Neural cell (in vitro differentiated cells): ENCODE measurements at regions not wholly inside any gene's neighbourhood (a gene's known extent, or its start where the extent isn't known, plus 50 kb on each side); places are given as distances from the start of the nearest gene placed in this dataset.

Source experiments
- H2AFZ ChIP-seq: fragments of 200-600, 300-800 bp; sonication (generic), shearing (Covaris generic); 2 replicates; pipeline ENCODE4 v1.6.0; 2014; ENCODE audit warnings: low read depth, mild to moderate bottlenecking, antibody characterized with exemption, low read length, moderate library complexity
- H3F3A ChIP-seq: fragments of 200-600 bp; shearing (Covaris generic); 2 replicates; pipeline ENCODE4 v1.6.1; 2016; ENCODE audit warnings: mild to moderate bottlenecking, moderate library complexity, mixed read lengths, antibody characterized with exemption, low read length; ENCODE audit not compliant: insufficient read depth, poor library complexity, severe bottlenecking
- H3K27ac ChIP-seq: fragments of 200-600, 300-800 bp; sonication (generic), shearing (Covaris generic); 2 replicates; pipeline ENCODE4 v1.5.1; 2014; ENCODE audit warnings: mild to moderate bottlenecking, low read length, moderate library complexity
- H3K27me3 ChIP-seq: fragments of 300-800, 200-600 bp; sonication (generic), shearing (Covaris generic); 2 replicates; pipeline ENCODE4 v1.6.0; 2014; ENCODE audit warnings: mild to moderate bottlenecking, low read depth, low read length, moderate library complexity; ENCODE audit not compliant: insufficient read depth
- H3K36me3 ChIP-seq: fragments of 300-800, 200-600 bp; sonication (generic), shearing (Covaris generic); 2 replicates; pipeline ENCODE4 v1.5.1; 2014; ENCODE audit warnings: mild to moderate bottlenecking, antibody characterized with exemption, low read length, moderate library complexity; ENCODE audit not compliant: insufficient read depth
- H3K4me2 ChIP-seq: fragments of 300-800, 200-600 bp; sonication (generic), shearing (Covaris generic); 2 replicates; pipeline ENCODE4 v1.6.0; 2014; ENCODE audit warnings: mild to moderate bottlenecking, low read length
- H3K4me3 ChIP-seq: fragments of 300-800, 200-600 bp; sonication (generic), shearing (Covaris generic); 2 replicates; pipeline ENCODE4 v1.5.1; 2014; ENCODE audit warnings: mild to moderate bottlenecking, low read length, moderate library complexity
- H3K79me2 ChIP-seq: fragments of 200-600 bp; shearing (Covaris generic); replicated peaks from 2 replicates; pipeline ENCODE4 v1.6.0; 2014; ENCODE audit warnings: mild to moderate bottlenecking, low read length, moderate library complexity; ENCODE audit not compliant: insufficient read depth
- H3K9ac ChIP-seq: fragments of 300-800, 200-600 bp; sonication (generic), shearing (Covaris generic); 2 replicates; pipeline ENCODE4 v1.6.1; 2016; ENCODE audit warnings: mild to moderate bottlenecking, low read length, mixed read lengths
- H3K9me2 ChIP-seq: fragments of 200-600 bp; shearing (Covaris generic); 2 replicates; pipeline ENCODE4 v1.6.1; 2016; ENCODE audit warnings: mild to moderate bottlenecking, low read length, mixed read lengths; ENCODE audit not compliant: insufficient read depth
- H3K9me3 ChIP-seq: fragments of 200-600, 300-800 bp; sonication (generic), shearing (Covaris generic); 2 replicates; pipeline ENCODE4 v1.6.1; 2016; ENCODE audit warnings: mild to moderate bottlenecking, mixed run types, low read length, moderate library complexity, mixed read lengths
- H4K20me1 ChIP-seq: fragments of 200-600 bp; shearing (Covaris generic); 2 replicates; pipeline ENCODE4 v1.6.1; 2016; ENCODE audit warnings: mild to moderate bottlenecking, mixed run types; ENCODE audit not compliant: insufficient read depth
- CTCF ChIP-seq: fragments of 450-650 bp; IDR thresholded peaks from 2 replicates; pipeline ENCODE4 v1.5.1; 2014; ENCODE audit warnings: antibody characterized with exemption, mild to moderate bottlenecking, moderate library complexity; ENCODE audit not compliant: poor library complexity, severe bottlenecking
- EP300 ChIP-seq: fragments of 450-650 bp; conservative IDR thresholded peaks from 2 replicates; pipeline ENCODE4 v1.6.1; 2014; ENCODE audit warnings: antibody characterized with exemption, mild to moderate bottlenecking, moderate library complexity; ENCODE audit not compliant: poor library complexity, severe bottlenecking
- EZH2 ChIP-seq: fragments of 200-600, 300-800 bp; shearing (Covaris generic), sonication (generic); IDR thresholded peaks from 2 replicates; pipeline ENCODE4 v1.6.1; 2014; ENCODE audit warnings: antibody characterized with exemption, low read length, borderline replicate concordance, mild to moderate bottlenecking; ENCODE audit not compliant: insufficient read depth, poor library complexity, severe bottlenecking
- MXI1 ChIP-seq: fragments of 450-650 bp; conservative IDR thresholded peaks from 2 replicates; pipeline ENCODE4 v1.6.1; 2014; ENCODE audit warnings: antibody characterized with exemption, mild to moderate bottlenecking; ENCODE audit not compliant: poor library complexity, severe bottlenecking
- POLR2AphosphoS5 ChIP-seq: IDR thresholded peaks from 2 replicates; pipeline ENCODE4 v1.6.1; 2012
- RAD21 ChIP-seq: fragments of 450-650 bp; conservative IDR thresholded peaks from 2 replicates; pipeline ENCODE4 v1.6.1; 2014; ENCODE audit warnings: antibody characterized with exemption, mild to moderate bottlenecking, moderate library complexity
- REST ChIP-seq: IDR thresholded peaks from 2 replicates; pipeline ENCODE4 v1.6.1; 2012; ENCODE audit warnings: borderline replicate concordance
- SMC3 ChIP-seq: fragments of 450-650 bp; conservative IDR thresholded peaks from 2 replicates; pipeline ENCODE4 v1.6.1; 2014; ENCODE audit warnings: antibody characterized with exemption, mild to moderate bottlenecking, moderate library complexity; ENCODE audit not compliant: poor library complexity
- TAF1 ChIP-seq: IDR thresholded peaks from 2 replicates; pipeline ENCODE4 v1.6.1; 2012; ENCODE audit warnings: low read depth

- Histone ChIP-seq H3K9me2 (no peaks in the 10 kb centered on the region), H3K36me3 (no peaks in the 10 kb centered on the region), H3K27ac (no peak overlapping the region), H4K20me1 (no peaks in the 10 kb centered on the region), H3F3A (no peaks in the 10 kb centered on the region), H3K9me3 (no peaks in the 10 kb centered on the region), H3K79me2 (no peaks in the 10 kb centered on the region), H3K9ac (no peak overlapping the region), H2AFZ (no peak overlapping the region), H3K4me2 (no peak overlapping the region), H3K27me3 (no peaks in the 10 kb centered on the region), H3K4me3 (no peak overlapping the region)
- TF ChIP-seq SMC3, result no peak
- no peak for TF ChIP-seq RAD21
- no peak for TF ChIP-seq EZH2
- no peak for TF ChIP-seq EP300
- TF ChIP-seq CTCF, result no peak
- no peak for TF ChIP-seq TAF1
- no peak for TF ChIP-seq MXI1
- no peak for TF ChIP-seq REST
- TF ChIP-seq POLR2AphosphoS5, result no peak
Measured at GRCh38 chr1:185546029-185546428, 188.2 kb upstream of the HMCN1 start.

GRCh38 chr1:185541871-185542301 is 192.3 kb upstream of the HMCN1 start:
- Histone ChIP-seq H3K27me3 (no peaks in the 10 kb centered on the region), H2AFZ (no peak overlapping the region), H3K9ac (no peak overlapping the region), H3F3A (no peaks in the 10 kb centered on the region), H3K9me3 (no peaks in the 10 kb centered on the region), H4K20me1 (no peaks in the 10 kb centered on the region), H3K9me2 (no peaks in the 10 kb centered on the region), H3K36me3 (no peaks in the 10 kb centered on the region), H3K4me2 (no peak overlapping the region), H3K27ac (no peak overlapping the region), H3K79me2 (no peaks in the 10 kb centered on the region), H3K4me3 (no peak overlapping the region)
- TF ChIP-seq TAF1, result no peak
- no peak for TF ChIP-seq RAD21
- TF ChIP-seq POLR2AphosphoS5, result no peak
- no peak for TF ChIP-seq CTCF
- no peak for TF ChIP-seq EZH2
- TF ChIP-seq MXI1, result no peak
- no peak for TF ChIP-seq EP300
- TF ChIP-seq REST, result no peak
- TF ChIP-seq SMC3, result no peak
